ENCODE measurements at regions not wholly inside any gene's neighbourhood (a gene's known extent, or its start where the extent isn't known, plus 50 kb on each side); places are given as distances from the start of the nearest gene placed in this dataset.
A peak's percentile ranks its signal among the peaks of the same experiment; 100 is the strongest.

- H3K27ac ChIP-seq: no peak overlapping the region
- H3K4me3 ChIP-seq: no peak overlapping the region
- no peak for DNase-seq
- TF ChIP-seq POLR2A (IDR thresholded peaks at IDR 0.05): no peak
- TF ChIP-seq CTCF (IDR thresholded peaks at IDR 0.05): no peak
- TF ChIP-seq POLR2AphosphoS5 (IDR thresholded peaks at IDR 0.05): no peak
- no peak for TF ChIP-seq EP300 (IDR thresholded peaks at IDR 0.05)
- peaks cover 0 to 11% (median 0%) of the 10 kb centered on the region in 4 donors for H3K9me3 ChIP-seq
- H3K36me3 ChIP-seq: no peaks in the 10 kb centered on the region
- H3K27me3 ChIP-seq: no peaks in the 10 kb centered on the region
- intact Hi-C loops (cut with DNase I; ENCODE audit: low total_unique reads): no loop called here
- WGBS, 5 donors: 82 to 93% (median 85%) methylated on average over 17 to 42 of the region's 44 CpGs
- no peaks in the 10 kb centered on the region for H3K4me1 ChIP-seq
These were observed 384.3 kb downstream of the GPM6A start for GRCh38 chr4:175427751-175428150.

- no peaks in the 10 kb centered on the region for H3K27me3 ChIP-seq
- WGBS, 5 donors: 54 to 74% (median 68%) methylated on average over 1 of the region's 1 CpG
- no peak overlapping the region for H3K27ac ChIP-seq
- no peak for TF ChIP-seq POLR2A (IDR thresholded peaks at IDR 0.05)
- no peak for TF ChIP-seq POLR2AphosphoS5 (IDR thresholded peaks at IDR 0.05)
- TF ChIP-seq CTCF (IDR thresholded peaks at IDR 0.05): no peak
- no peak for TF ChIP-seq EP300 (IDR thresholded peaks at IDR 0.05)
- intact Hi-C loops (cut with DNase I; ENCODE audit: low total_unique reads): no loop called here
- peaks cover 0 to 11% (median 0%) of the 10 kb centered on the region in 4 donors for H3K9me3 ChIP-seq
- H3K4me1 ChIP-seq: no peaks in the 10 kb centered on the region
- DNase-seq: no peak
- H3K4me3 ChIP-seq: no peak overlapping the region
- no peaks in the 10 kb centered on the region for H3K36me3 ChIP-seq
These were observed 380.4 kb downstream of the GPM6A start for GRCh38 chr4:175431694-175432093.

- no peaks in the 10 kb centered on the region for H3K9me3 ChIP-seq
- peak in 1 of 2 donors; percentile 58 for DNase-seq
- H3K27ac ChIP-seq: no peak overlapping the region
- WGBS, 5 donors: 31 to 50% (median 35%) methylated on average over 4 of the region's 4 CpGs
- TF ChIP-seq POLR2A (IDR thresholded peaks at IDR 0.05): no peak
- TF ChIP-seq EP300 (IDR thresholded peaks at IDR 0.05): no peak
- no peak for TF ChIP-seq CTCF (IDR thresholded peaks at IDR 0.05)
- TF ChIP-seq POLR2AphosphoS5 (IDR thresholded peaks at IDR 0.05): no peak
- no peaks in the 10 kb centered on the region for H3K4me1 ChIP-seq
- no peak overlapping the region for H3K4me3 ChIP-seq
- intact Hi-C loops (cut with DNase I; ENCODE audit: low total_unique reads): no loop called here
- no peaks in the 10 kb centered on the region for H3K36me3 ChIP-seq
- no peaks in the 10 kb centered on the region for H3K27me3 ChIP-seq
These were observed 376.7 kb downstream of the GPM6A start for GRCh38 chr4:175435381-175435783.

GRCh38 chr4:175436196-175436595 lies 375.9 kb downstream of the GPM6A start:
- H3K4me3 ChIP-seq: no peak overlapping the region
- H3K9me3 ChIP-seq: no peaks in the 10 kb centered on the region
- WGBS, 5 donors: 66 to 90% (median 79%) methylated on average over 1 of the region's 1 CpG
- intact Hi-C loops (cut with DNase I; ENCODE audit: low total_unique reads): no loop called here
- no peaks in the 10 kb centered on the region for H3K4me1 ChIP-seq
- no peaks in the 10 kb centered on the region for H3K27me3 ChIP-seq
- no peak for DNase-seq
- no peak overlapping the region for H3K27ac ChIP-seq
- H3K36me3 ChIP-seq: no peaks in the 10 kb centered on the region
- no peak for TF ChIP-seq EP300 (IDR thresholded peaks at IDR 0.05)
- TF ChIP-seq POLR2A (IDR thresholded peaks at IDR 0.05): no peak
- no peak for TF ChIP-seq CTCF (IDR thresholded peaks at IDR 0.05)
- no peak for TF ChIP-seq POLR2AphosphoS5 (IDR thresholded peaks at IDR 0.05)
